ENCODE measurements at regions not wholly inside any gene's neighbourhood (a gene's known extent, or its start where the extent isn't known, plus 50 kb on each side); places are given as distances from the start of the nearest gene placed in this dataset.

DNA sequence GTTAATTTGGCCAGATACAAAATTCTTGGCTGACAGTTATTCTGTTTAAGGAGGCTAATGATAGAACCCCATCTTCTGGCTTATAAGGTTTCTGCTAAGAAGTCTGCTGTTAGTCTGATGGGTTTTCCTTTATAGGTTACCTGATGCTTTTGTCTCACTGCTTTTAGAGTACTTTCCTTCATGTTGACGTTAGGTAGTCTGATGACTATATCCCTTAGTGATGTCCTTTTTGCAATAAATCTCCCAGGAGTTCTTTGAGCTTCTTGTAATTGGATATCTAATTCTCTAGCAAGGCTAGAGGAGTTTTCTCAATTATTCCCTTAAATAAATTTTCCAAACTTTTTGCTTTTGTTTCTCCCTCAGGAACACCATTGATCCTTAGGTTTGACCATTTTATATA is 114.1 kb upstream of the CDIN1 start:
- H3K27ac ChIP-seq (replicated peaks in 1 of 4) = no peak overlapping the region

DNA sequence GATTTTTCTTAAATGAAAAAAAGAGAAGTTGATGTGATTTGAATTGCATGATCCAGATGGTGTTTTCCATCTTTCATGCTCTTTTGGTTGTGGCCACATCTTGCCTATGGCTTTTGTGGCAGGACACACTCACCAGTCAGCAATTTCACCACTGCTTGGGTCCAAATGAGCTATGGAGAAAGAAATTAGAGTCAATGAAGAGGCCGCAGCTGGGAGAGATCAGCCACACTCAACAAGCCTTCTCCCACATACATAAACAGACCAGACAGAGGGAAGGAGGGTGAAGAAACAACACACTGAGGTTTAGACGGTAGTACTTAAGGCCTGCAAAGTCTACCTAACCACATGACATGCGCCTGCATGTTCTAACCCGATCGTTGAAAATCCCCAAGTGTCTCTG is 110.7 kb upstream of the CDIN1 start:
- H3K9me3 ChIP-seq = no peaks in the 10 kb centered on the region
- TF ChIP-seq EP300 (IDR thresholded peaks at IDR 0.05) = no peak
- no peak for TF ChIP-seq POLR2A (IDR thresholded peaks at IDR 0.05; ENCODE audit: low read depth)
- no peak for TF ChIP-seq CTCF (IDR thresholded peaks at IDR 0.05)
- peak; percentile 40 to 62 for TF ChIP-seq POLR2AphosphoS5 (IDR thresholded peaks at IDR 0.05)
- 40% methylated on average over 5 of the region's 5 CpGs for WGBS
- DNase-seq (ENCODE audit: extremely low spot score) = no peak
- no peaks in the 10 kb centered on the region for H3K36me3 ChIP-seq
- intact Hi-C loops (cut with DNase I) = no loop called here
- H3K27ac ChIP-seq (replicated peaks in 1 of 4) = peak overlapping the region in 1 of 4 donors; percentile 25
- peaks cover 0 to 20% (median 17%) of the 10 kb centered on the region in 4 donors for H3K4me1 ChIP-seq
- H3K27me3 ChIP-seq = no peaks in the 10 kb centered on the region
- H3K4me3 ChIP-seq = no peak overlapping the region

More for the DNA sequence above, 114.1 kb upstream of the CDIN1 start:
- Histone ChIP-seq H3K4me1 (peaks cover 0 to 20% (median 17%) of the 10 kb centered on the region in 4 donors), H3K9me3 (peaks cover 0 to 7% (median 2%) of the 10 kb centered on the region in 4 donors), H3K27me3 (no peaks in the 10 kb centered on the region), H3K36me3 (no peaks in the 10 kb centered on the region), H3K4me3 (no peak overlapping the region)
- intact Hi-C loops (cut with DNase I) = no loop called here
- DNase-seq (ENCODE audit: extremely low spot score) = no peak
- WGBS = 92% methylated on average over 1 of the region's 1 CpG
- TF ChIP-seq POLR2AphosphoS5 (IDR thresholded peaks at IDR 0.05) (no peak), POLR2A (IDR thresholded peaks at IDR 0.05; ENCODE audit: low read depth) (no peak), CTCF (IDR thresholded peaks at IDR 0.05) (no peak), EP300 (IDR thresholded peaks at IDR 0.05) (no peak)

- 38% methylated on average over 7 of the region's 7 CpGs for WGBS
- Histone ChIP-seq H3K9me3 (no peaks in the 10 kb centered on the region), H3K27me3 (no peaks in the 10 kb centered on the region), H3K4me1 (peaks cover 0 to 20% (median 17%) of the 10 kb centered on the region in 4 donors), H3K27ac (replicated peaks in 1 of 4) (peak overlapping the region in 2 of 4 donors; percentile 8 to 25), H3K36me3 (no peaks in the 10 kb centered on the region), H3K4me3 (no peak overlapping the region)
- TF ChIP-seq EP300 (IDR thresholded peaks at IDR 0.05) (no peak), CTCF (IDR thresholded peaks at IDR 0.05) (no peak), POLR2AphosphoS5 (IDR thresholded peaks at IDR 0.05) (no peak)
- intact Hi-C loops (cut with DNase I) = no loop called here
- DNase-seq (ENCODE audit: extremely low spot score) = no peak
Measured at GRCh38 chr15:36469311-36469966, 110.0 kb upstream of the CDIN1 start.

GRCh38 chr15:36472672-36473071 is 106.8 kb upstream of the CDIN1 start:
- intact Hi-C loops (cut with DNase I) = no loop called here
- WGBS = 87% methylated on average over 3 of the region's 3 CpGs
- H3K36me3 ChIP-seq = no peaks in the 10 kb centered on the region
- H3K4me3 ChIP-seq = no peak overlapping the region
- TF ChIP-seq EP300 (IDR thresholded peaks at IDR 0.05) (no peak), CTCF (IDR thresholded peaks at IDR 0.05) (no peak), POLR2A (IDR thresholded peaks at IDR 0.05; ENCODE audit: low read depth) (no peak), POLR2AphosphoS5 (IDR thresholded peaks at IDR 0.05) (no peak)
- H3K9me3 ChIP-seq = no peaks in the 10 kb centered on the region
- H3K27me3 ChIP-seq = no peaks in the 10 kb centered on the region
- no peak for DNase-seq (ENCODE audit: extremely low spot score)
- H3K27ac ChIP-seq (replicated peaks in 1 of 4) = no peak overlapping the region
- peaks cover 0 to 20% (median 17%) of the 10 kb centered on the region in 4 donors for H3K4me1 ChIP-seq

GRCh38 chr15:36478561-36478960 is 100.9 kb upstream of the CDIN1 start:
- 92% methylated on average over 2 of the region's 2 CpGs for WGBS
- no peak for DNase-seq (ENCODE audit: extremely low spot score)
- no peak for TF ChIP-seq EP300 (IDR thresholded peaks at IDR 0.05)
- no peak for TF ChIP-seq POLR2A (IDR thresholded peaks at IDR 0.05; ENCODE audit: low read depth)
- no peak for TF ChIP-seq POLR2AphosphoS5 (IDR thresholded peaks at IDR 0.05)
- no peak for TF ChIP-seq CTCF (IDR thresholded peaks at IDR 0.05)
- Histone ChIP-seq H3K27me3 (no peaks in the 10 kb centered on the region), H3K4me1 (no peaks in the 10 kb centered on the region), H3K36me3 (no peaks in the 10 kb centered on the region), H3K9me3 (no peaks in the 10 kb centered on the region), H3K27ac (replicated peaks in 1 of 4) (no peak overlapping the region), H3K4me3 (no peak overlapping the region)
- intact Hi-C loops (cut with DNase I) = no loop called here

All from esophagus muscularis mucosa (tissue), 4 donors.